A673 (cell line): ENCODE measurements at regions not wholly inside any gene's neighbourhood (a gene's known extent, or its start where the extent isn't known, plus 50 kb on each side); places are given as distances from the start of the nearest gene placed in this dataset.

Experiments
- BruUV-seq: library from RNA; stranded (reverse); fragments of 400-500 nt; replicated peaks from 2 replicates; lab custom pipeline; 2021; lab: Mats Ljungman, UMichigan
- CTCF ChIA-PET: fragments of 300-600 bp; sonication (Branson Sonifier 250); formaldehyde crosslinking; loops from one replicate; lab custom pipeline; 2022; ENCODE audit warnings: antibody characterized with exemption; lab: Charles Lee
- POLR2A ChIA-PET: fragments of 300-600 bp; sonication (Branson Sonifier 250); formaldehyde crosslinking; loops from one replicate; lab custom pipeline; 2022; ENCODE audit warnings: antibody characterized with exemption; ENCODE audit not compliant: low non-redundant PET; lab: Charles Lee
- DNase-seq: peaks from one replicate; pipeline ENCODE4 v3.0.0-alpha.2; 2015; ENCODE audit warnings: low spot score
- H3K27ac ChIP-seq: fragments of 200-600 bp; sonication (generic); 2 replicates; pipeline ENCODE4 v1.5.1; 2016; ENCODE audit warnings: mixed run types, low read depth, mild to moderate bottlenecking, mixed read lengths, antibody characterized with exemption, low read length; ENCODE audit not compliant: poor library complexity, severe bottlenecking
- H3K27me3 ChIP-seq: fragments of 200-600 bp; sonication (generic); replicated peaks from 2 replicates; pipeline ENCODE4 v1.6.1; 2017; ENCODE audit warnings: mixed run types, low read depth, mild to moderate bottlenecking, mixed read lengths, antibody characterized with exemption, low read length; ENCODE audit not compliant: insufficient read depth, poor library complexity
- H3K36me3 ChIP-seq: fragments of 200-600 bp; sonication (generic); 2 replicates; pipeline ENCODE4 v1.6.1; 2016; ENCODE audit warnings: mixed run types, mild to moderate bottlenecking, mixed read lengths, antibody characterized with exemption, low read length; ENCODE audit not compliant: insufficient read depth, poor library complexity, severe bottlenecking
- H3K4me1 ChIP-seq: fragments of 200-600 bp; sonication (generic); 2 replicates; pipeline ENCODE4 v1.6.1; 2017; ENCODE audit warnings: mixed run types, mild to moderate bottlenecking, mixed read lengths, antibody characterized with exemption, low read length; ENCODE audit not compliant: insufficient read depth, poor library complexity, severe bottlenecking
- H3K4me3 ChIP-seq: fragments of 200-600 bp; sonication (generic); 2 replicates; pipeline ENCODE4 v1.5.1; 2016; ENCODE audit warnings: low read depth, mixed run types, mild to moderate bottlenecking, mixed read lengths, low read length; ENCODE audit not compliant: poor library complexity, severe bottlenecking
- H3K9me3 ChIP-seq: fragments of 200-600 bp; sonication (generic); 2 replicates; pipeline ENCODE4 v1.6.1; 2016; ENCODE audit warnings: mixed run types, low read depth, mild to moderate bottlenecking, mixed read lengths, antibody characterized with exemption, low read length; ENCODE audit not compliant: poor library complexity, severe bottlenecking
- EZH2 ChIP-seq: fragments of 200-600 bp; sonication (generic); IDR thresholded peaks from 2 replicates; pipeline ENCODE4 v1.6.1; 2017; ENCODE audit warnings: borderline replicate concordance, low read depth, mild to moderate bottlenecking, mixed read lengths, antibody characterized with exemption, low read length; ENCODE audit not compliant: poor library complexity, severe bottlenecking
- intact Hi-C: fragments of 100-400 bp; cut with micrococcal nuclease; formaldehyde crosslinking; loops from one replicate; pipeline ENCODE4 v1.10.0; 2022; ENCODE audit not compliant: unreplicated experiment
- TF ChIP-seq, protein P1 (sequence below): fragments of 300-800, 200-600 bp; sonication (generic); conservative IDR thresholded peaks from 2 replicates; pipeline ENCODE4 v1.5.1; 2017; ENCODE audit warnings: low read depth, mild to moderate bottlenecking, antibody characterized with exemption, low read length, moderate library complexity, mixed read lengths

DNA sequence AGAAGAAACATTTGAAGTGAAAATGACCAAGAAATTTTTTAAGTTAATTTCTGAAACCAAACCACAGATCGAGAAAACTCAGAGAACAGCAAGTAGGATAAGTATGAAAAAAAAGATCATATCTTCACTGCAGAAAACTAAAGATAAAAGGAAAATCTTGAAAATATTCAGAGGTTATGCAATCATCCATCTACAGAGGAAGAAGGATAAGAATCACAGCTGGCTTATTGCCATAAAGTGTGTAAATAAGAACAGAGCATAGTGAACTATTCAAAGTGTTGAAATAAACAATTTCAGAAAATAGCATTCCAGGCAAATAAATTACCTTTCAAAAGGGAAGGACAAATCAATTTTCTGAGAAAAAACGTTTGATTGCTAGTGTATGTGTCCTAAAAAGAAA, 1191.7 kb upstream of the CDH6 start:
- no peak overlapping the region for H3K4me3 ChIP-seq
- H3K27ac ChIP-seq: no peak overlapping the region
- TF ChIP-seq, protein P1, sequence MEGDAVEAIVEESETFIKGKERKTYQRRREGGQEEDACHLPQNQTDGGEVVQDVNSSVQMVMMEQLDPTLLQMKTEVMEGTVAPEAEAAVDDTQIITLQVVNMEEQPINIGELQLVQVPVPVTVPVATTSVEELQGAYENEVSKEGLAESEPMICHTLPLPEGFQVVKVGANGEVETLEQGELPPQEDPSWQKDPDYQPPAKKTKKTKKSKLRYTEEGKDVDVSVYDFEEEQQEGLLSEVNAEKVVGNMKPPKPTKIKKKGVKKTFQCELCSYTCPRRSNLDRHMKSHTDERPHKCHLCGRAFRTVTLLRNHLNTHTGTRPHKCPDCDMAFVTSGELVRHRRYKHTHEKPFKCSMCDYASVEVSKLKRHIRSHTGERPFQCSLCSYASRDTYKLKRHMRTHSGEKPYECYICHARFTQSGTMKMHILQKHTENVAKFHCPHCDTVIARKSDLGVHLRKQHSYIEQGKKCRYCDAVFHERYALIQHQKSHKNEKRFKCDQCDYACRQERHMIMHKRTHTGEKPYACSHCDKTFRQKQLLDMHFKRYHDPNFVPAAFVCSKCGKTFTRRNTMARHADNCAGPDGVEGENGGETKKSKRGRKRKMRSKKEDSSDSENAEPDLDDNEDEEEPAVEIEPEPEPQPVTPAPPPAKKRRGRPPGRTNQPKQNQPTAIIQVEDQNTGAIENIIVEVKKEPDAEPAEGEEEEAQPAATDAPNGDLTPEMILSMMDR: no peak
- no peak for TF ChIP-seq EZH2
- H3K4me1 ChIP-seq: no peaks in the 10 kb centered on the region
- ChIA-PET POLR2A (no interaction called here), CTCF (no interaction called here)
- no TSS peak for BruUV-seq
- no peak for DNase-seq
- H3K9me3 ChIP-seq: no peaks in the 10 kb centered on the region
- H3K36me3 ChIP-seq: no peaks in the 10 kb centered on the region
- intact Hi-C loops: no loop called here
- no peaks in the 10 kb centered on the region for H3K27me3 ChIP-seq

DNA sequence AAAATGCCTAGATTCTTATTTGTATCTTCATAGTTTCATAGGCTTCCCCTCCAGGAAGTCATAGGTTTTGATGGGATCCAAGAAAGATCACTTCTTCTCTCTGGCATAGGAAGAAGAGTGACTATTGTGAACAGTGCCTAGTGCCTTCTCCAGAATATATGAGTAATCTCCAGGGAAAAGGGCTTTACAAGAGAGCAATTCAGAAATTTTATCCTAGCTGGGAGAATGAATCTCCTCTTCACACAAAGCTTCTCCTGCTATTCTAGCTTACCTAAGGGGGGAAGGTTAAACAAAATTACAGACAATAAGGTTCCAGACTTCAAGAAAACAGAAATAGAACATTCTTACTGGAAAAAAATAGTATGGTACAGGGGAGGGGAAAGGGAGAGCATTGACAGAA, 1193.3 kb upstream of the CDH6 start:
- intact Hi-C loops: no loop called here
- POLR2A ChIA-PET: no interaction called here
- no peaks in the 10 kb centered on the region for H3K9me3 ChIP-seq
- CTCF ChIA-PET: no interaction called here
- H3K27ac ChIP-seq: no peak overlapping the region
- no peaks in the 10 kb centered on the region for H3K27me3 ChIP-seq
- DNase-seq: peak; percentile 18
- TF ChIP-seq EZH2: no peak
- TF ChIP-seq, protein P1: no peak
- BruUV-seq: no TSS peak
- no peaks in the 10 kb centered on the region for H3K36me3 ChIP-seq
- H3K4me1 ChIP-seq: peaks cover 4% of the 10 kb centered on the region
- no peak overlapping the region for H3K4me3 ChIP-seq

DNA sequence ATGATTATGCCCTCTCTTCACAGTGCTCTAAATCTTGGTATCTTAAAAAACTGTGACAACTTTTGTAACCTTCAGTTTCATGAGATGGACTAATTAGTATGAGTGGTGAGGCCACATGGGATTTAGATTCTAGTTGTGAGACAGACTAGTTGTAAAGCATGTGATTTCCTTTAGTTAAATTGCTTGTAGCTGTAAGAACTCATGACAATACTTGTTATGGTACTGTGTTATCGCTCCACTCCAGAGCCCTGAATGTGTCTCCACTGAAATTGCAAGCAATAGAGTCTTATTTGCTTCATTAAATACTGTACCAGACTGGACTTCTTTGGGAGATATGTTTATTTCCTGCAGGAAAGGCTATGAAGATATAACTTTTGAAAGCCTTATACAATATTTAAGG, 1198.3 kb upstream of the CDH6 start:
- no peak overlapping the region for H3K27ac ChIP-seq
- intact Hi-C loops: no loop called here
- H3K36me3 ChIP-seq: no peaks in the 10 kb centered on the region
- TF ChIP-seq, protein P1: no peak
- TF ChIP-seq EZH2: no peak
- no peak for DNase-seq
- no TSS peak for BruUV-seq
- peaks cover 4% of the 10 kb centered on the region for H3K4me1 ChIP-seq
- ChIA-PET CTCF (no interaction called here), POLR2A (no interaction called here)
- H3K4me3 ChIP-seq: no peak overlapping the region
- H3K9me3 ChIP-seq: no peaks in the 10 kb centered on the region
- H3K27me3 ChIP-seq: no peaks in the 10 kb centered on the region
